GDM1 (cell line): ENCODE measurements at regions not wholly inside any gene's neighbourhood (a gene's known extent, or its start where the extent isn't known, plus 50 kb on each side); places are given as distances from the start of the nearest gene placed in this dataset.

Experiments used
- DNase-seq: peaks from one replicate; lab custom pipeline; 2025; lab: John Stamatoyannopoulos, UW

DNA sequence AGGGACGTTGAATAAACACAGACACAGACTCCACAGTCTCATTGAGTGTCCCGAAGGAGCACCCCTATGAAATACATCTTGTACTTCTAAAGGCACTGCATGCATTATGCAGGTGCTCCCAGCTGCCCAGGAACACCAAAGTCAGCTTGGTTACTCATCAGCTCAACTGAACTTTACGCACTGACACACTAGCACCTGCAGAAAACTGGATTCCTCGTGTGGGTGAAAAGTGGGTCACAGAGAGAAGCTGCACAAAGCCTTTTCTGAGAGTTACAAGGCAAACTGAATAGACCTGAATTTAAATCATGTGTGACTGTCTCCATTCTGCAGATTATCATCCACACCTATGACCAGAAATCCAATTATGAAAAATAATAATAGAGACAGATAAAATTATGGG, 527.5 kb upstream of the NBEA start:
- no peak for DNase-seq

DNA sequence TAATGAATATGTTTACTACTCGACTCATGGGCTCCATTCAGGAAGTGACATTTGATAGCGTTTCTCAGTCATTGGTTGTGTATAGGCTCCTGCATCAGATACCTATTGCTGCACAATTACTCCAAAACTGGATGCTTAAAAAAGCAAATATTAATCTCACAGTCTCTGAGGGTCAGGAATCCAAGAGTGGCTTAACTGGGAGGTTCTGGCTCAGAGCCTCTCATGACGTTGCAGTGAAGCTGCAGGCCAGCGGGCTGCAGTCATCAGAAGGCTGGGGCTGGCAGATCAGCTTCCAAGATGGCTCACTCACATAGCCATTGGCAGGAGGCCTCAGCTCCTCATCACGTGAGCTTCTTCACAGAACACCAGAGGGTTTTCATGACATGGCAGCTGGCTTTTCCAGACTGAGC, 525.1 kb upstream of the NBEA start:
- no peak for DNase-seq

DNA sequence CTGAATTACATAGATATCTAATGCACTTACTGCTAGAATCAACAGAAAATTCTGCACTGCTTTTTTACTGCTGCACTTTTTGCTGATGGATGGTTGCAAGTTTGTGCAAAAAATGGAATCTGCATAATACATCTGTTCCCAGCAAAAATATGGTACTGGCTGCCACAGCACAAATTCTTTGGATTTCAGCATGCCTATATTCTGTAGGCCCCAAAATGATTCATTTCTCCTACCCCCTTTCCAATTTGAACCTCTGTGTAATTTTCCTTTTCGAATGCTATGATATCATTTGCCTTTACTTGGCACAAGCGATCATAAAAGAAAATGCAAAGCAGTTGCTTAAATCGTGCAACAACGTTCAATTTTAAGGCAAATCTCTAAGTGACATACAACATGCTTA, 524.2 kb upstream of the NBEA start:
- no peak for DNase-seq

DNA sequence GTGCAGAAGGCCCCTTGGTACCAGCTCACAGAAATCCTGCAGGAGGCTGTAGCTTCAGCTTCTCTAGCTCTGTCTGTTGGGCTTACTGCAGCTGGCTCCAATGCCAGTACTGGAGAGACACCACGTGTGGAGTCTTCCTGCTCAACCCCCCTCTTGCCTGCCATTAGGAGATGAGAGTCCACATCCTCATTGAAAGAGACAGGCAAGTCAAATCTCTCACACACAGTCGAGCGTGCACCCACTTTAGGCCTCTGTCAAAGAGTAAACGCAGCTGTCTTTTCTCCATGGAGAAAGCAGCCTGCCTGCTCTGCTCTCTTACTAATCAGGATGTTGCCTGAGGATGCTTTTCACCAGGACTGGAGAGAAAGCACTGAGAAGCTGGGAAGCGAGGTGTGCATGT, 523.0 kb upstream of the NBEA start:
- DNase-seq, result no peak

DNA sequence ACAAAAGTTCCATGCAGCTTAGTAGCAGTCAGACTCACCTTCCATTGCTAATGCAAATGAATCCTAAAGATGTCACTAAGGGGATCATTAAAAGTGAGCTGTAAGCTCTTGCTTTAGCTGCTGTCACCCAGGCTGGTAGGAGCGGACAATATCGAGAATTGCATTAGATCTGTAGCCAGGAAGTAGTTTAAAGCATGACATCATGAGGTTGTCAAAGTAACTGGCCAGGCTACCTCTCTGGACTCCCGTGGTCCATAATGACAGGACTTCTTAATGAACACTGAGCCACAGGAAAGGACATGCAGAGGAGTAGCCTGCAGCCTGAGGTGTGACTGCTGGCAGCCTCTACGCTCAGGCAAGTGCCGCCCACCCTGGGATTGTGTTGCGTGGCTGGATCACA, 522.3 kb upstream of the NBEA start:
- no peak for DNase-seq

DNA sequence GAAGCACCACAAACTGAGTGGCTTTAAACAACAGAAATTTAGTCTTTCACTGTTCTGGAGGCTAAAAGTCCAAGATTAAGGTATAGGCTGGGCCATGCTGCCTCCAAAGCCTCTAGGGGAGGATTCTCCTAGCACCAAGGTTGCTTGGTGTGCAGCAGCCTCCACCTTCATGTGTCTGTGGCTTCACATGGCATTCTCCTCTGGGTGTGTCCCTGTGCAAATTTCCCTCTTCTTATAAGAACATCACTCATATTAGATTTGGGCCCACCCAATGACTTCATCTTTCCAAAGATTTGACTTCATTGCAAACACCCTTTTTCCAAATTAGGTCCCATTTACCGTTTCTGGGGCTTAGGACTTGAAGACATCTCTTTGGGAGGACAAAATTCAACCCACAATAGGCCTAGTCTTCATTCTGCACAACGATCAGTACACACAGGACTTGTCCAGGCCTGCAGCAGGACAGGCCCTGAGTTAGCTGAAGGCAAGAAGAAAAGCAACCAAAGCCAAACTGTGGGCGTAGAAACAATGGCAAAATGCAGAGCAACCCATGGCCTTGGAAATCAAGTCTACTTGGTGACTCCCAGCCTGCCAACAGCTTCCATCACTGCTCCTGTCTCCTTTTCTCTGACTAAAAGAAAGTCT, 521.2 kb upstream of the NBEA start:
- DNase-seq, result no peak

DNA sequence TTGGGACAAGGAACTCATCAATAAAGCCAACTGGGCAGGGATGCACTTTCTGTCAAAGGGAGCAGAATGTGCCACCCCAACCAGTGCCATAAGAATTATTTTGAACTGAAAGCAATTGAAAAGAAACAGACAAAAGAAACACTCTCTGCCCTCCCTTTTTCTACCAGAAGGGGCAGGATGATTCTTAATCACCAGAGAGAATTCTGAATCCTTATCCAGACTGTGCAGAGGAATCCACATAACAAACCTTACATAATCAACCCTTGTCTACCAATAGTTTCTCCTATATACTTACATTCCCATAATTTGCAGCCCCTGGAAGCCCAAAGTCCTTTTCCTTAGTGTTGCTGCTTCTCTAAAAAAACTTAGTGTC, 520.7 kb upstream of the NBEA start:
- DNase-seq, result no peak

DNA sequence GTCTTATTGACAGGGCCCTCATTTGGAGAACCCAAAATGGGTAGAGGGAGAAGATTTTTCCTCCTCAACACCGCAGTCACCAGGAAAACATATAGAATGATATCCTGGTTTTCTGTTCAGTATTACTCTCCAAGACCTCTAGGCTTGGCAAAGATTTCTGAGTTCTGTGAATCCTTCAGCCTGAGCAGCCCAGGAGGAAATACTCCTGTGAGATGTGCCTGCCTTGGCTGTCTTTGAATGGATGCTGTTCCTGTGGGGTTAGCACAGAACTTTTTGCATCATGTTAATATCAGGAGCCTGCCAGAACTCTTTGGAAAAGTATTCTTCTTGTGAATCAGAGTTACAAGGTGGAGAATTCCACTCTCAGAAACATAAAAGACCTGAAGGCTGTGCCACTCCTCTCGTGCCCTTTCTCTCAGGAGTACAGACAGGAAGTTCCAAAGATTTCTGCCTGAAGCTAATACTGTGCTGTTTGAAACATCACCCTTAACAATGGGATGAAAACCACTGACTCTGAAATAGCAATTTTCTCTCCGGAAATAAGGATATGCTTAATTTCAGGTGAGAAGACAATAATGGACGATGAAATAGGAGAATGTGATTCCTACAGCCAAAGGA, 520.1 kb upstream of the NBEA start:
- DNase-seq, result no peak

DNA sequence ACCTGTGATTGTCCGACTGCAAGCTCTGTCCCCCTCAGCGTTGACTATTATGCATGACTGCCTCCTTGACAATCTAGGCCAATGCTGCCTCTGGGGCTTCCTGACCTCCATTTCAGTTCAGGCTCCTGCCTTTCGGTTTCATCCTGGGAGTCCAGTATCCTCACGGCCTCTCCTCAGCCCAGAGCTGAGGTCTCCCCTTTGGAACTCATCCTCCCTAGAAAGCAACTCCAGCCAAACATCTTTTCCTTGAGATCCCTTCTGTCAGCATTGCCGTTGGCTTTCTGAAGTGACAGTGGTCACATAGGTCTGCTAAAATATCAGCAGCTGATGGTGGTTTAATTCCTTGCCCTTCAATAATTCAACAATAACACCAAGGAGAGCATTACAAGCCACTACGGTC, 519.1 kb upstream of the NBEA start:
- no peak for DNase-seq

DNA sequence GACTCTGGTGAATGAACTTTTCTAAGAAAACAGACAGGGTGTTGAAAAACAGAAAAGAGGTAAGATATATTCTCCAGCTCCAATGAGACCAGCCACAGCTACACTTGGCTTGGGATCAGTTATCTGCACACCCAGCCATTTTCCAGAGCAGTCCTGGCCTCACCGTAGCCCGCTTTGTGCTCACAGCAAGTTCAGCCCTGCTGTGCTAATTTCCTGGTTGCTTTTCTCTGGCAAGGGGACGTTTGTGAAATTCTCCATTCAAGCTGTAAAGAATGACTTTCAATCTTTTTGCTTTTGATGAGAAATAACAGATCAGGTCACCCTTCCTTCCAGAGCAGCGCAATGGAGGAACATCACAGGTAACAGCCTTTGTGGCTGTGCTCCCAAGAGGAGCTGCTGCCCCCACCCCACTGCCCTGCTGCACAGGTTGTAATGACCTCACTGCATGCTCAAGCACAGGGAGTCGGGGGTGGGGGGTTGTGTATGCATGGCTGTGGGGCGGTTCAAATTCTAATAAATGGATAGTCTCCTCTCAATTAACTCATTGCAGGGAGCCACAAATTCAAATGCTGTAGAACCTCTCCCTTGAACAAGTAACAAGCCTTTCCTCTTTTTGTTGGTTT, 516.6 kb upstream of the NBEA start:
- no peak for DNase-seq

DNA sequence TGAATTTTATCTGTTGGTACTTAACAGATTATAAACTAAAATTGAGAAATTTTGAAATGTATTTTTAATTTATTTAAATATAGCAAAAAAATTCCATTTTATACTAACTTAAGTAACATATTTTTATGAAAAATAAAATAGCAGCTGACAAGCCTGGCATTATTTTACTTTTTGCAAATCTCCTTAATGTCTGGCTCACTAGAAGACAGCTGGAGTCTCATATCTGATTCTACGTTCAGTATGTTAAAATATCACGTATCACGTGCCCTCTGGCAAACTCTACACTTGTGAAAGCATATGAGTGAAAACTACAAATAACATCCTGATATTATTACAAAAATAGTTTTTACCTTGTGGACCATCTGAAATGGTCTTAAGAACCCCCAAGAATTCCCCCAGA, 513.2 kb upstream of the NBEA start:
- no peak for DNase-seq

DNA sequence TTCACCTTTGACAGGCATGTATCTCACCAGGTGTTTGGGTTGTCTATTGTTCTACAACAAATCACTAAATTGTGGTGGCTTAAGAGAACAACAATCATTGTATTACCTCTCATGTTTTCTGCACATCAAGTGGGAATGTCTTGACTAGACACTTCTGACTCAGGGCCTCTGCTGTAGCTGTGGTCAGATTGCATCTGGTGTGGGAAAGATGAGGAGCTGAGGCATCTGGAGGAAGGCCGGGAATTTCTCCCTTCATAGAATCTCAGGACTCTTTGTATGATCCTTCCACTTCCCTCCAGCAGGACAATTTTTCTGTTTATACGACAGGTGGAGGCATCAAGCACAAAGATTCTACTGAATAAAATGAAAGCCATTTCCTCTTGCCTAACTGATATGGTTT, 511.8 kb upstream of the NBEA start:
- no peak for DNase-seq

DNA sequence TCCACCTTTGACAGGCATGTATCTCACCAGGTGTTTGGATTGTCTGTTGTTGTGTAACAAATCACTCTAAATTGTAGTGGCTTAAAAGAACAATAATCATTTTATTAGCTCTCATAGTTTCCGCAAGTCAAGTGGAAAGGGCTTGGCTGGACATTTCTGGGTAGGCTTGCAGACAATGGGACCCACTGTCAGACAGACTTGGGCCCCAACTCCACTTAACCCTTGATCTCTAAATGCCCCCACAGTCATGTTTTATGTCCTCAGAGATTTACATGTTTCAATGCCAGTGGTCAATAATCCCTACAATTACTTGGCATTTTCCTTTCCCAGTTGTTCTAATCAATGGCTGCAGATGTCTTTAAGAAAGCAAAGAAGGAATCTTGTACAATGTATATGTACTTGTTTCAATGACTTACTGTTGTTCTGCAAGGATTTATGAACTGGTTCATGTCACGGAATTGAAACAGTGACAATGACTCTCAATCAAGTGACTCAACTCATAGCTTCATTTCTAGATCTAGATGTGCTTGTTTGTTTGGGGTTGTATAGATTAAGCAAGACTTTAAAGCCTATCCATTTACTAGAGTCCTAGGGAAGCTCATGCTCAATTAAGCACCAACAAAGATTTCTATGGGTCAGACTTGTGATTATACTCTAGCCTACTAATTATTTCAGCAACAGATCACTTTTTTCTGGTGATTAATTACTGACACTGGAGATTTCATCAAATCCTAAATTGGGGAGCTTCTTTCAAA, 510.1 kb upstream of the NBEA start:
- DNase-seq, result no peak

DNA sequence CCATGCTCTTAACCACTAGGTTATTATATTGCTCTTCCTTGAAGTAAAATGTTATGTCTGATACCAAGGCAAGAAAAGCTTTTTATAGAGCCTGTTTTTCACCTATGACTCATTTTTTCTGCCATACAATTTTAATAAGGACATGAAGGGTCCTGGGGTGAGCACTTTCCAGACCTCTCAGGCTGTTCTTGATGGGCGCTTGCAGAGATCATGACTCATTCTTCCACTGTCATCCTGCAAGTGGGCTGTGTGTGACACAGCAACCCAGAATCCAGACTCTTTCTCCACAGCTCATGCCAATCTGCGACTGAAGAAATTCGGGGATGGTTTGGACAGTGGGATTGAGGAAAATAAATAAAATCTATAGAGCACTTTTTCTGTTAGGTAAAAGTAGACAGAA, 506.7 kb upstream of the NBEA start:
- no peak for DNase-seq

DNA sequence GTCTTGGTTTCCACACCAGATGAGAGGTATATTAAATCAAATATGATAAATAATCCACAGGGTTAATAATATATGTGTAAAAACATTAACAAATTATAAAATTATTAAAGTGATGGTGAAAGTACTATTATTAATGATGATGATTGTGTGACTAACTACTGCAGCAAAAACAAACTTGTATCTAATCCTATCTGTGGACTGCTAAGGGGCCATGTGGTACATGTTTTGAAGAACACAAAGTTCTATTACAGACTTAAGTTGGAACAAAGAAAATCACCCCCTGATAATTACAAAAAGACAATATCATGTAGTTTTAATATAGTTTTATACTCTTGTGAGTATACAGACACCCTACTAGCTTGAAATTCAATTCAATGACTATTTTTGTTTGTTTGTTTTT, 504.2 kb upstream of the NBEA start:
- no peak for DNase-seq

DNA sequence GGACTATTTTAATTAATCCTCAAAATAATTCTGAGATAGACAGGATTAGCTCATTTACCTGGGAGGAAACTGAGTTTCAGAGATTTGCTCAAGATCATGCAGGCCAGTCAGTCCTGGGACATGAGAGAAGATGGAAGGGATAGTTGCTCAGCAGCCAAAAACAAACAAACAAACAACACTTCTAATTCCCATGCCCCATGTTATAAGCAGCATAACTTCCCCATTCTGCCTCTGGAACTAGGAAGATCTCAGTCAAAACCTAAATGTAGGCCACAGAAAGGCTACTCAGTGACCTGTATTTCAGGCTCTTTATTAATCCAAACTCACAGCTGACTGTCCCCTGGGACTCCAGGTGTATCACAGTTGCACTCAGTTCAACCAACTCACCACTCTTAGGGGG, 489.2 kb upstream of the NBEA start:
- DNase-seq, result no peak

DNA sequence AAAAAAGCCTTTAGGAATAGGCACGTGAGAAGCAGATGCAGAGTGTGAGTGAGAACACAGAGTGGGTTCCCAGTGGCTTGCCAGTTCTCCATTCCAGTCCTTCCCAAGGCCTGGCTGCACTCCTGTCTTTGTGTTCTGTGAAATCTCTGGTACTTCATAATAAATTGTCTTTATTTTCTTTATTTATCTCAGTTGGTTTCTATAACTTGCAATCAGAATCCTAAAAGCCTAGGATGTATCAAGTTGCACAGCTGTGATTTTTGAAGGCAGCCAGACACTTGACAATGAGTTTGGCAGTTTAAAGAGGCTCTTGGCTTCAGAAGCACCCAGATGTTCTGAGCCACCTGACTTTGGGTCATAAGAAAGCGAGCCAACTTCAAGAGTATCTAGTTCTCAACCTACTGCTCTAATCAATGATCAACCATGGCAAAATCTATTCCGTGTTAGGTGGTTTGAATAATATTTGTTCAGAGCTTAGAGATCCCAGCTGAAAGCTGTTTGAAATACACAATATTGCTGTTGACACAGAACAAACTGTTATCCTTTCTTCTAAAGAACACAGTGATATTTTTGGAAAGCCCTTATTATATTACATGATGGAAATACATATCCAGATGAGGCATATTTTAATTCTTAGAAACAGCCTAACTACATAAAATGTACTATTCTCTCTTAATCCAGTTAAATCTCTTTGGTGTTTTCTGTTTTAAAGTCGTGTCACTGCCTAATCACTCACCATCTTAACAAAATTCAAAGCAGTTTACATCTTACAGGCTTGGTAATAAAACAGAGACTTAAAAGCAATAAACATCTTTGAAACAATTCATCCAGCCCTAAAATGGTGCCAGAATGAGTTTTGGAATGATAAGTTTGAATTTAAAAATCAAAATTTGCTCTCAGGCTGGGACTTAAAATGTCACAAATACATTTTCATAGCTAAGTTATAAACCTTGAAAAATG, 483.0 kb upstream of the NBEA start:
- no peak for DNase-seq

DNA sequence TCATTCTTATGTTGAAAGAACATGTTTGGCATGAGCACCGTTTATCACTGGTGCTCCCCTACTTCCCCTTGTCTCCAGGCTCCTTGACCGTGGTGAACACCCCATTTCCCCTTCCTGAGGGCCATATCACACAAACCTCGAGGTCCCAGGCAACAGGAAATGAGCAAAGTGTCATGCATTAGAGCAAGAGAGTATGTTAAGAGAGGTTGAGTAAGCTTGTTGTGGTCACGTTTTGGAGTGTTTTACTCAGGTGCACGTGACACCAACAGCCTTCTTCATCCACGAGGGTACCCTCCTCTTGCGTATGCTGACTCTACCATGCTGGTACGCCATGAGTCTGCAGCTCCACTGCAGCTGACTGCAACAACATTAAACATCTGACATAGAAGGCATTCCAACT, 482.2 kb upstream of the NBEA start:
- no peak for DNase-seq

DNA sequence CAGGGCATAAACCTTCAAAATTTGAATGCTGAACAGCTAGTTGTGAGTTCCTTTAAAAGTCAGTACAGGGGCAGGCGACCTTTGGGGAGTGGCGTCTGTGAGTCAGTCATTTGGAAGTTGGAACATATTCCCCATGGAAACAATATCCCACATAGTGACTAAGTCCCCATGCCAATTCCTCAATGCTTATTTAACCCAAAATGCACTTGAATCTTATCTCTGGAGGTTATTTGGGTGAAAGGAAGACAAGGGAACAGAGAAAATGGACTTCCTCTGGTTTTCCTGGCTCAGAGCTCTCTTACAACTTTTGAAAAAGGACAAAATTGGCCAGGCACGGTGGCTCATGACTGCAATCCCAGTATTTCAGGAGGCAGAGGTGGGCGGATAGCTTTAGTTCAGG, 479.2 kb upstream of the NBEA start:
- no peak for DNase-seq

DNA sequence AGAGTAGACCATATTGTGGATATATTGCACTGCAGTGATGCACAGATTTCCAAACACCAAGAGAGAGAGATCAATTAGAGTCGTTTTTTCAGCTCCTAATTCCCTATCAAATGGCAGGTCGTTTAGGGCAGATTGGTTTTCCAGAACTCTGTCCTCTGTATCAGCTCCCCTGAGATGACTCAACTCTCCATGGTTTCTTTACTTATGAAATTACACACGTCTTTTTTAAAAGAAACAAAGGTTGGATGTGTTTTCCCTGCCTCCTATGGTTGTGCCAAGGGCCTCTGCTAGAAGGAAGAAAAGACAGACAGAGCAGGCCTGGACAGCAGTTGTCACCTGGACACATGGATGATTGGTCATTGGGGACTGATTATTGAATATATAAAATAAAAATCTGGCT, 478.1 kb upstream of the NBEA start:
- no peak for DNase-seq

DNA sequence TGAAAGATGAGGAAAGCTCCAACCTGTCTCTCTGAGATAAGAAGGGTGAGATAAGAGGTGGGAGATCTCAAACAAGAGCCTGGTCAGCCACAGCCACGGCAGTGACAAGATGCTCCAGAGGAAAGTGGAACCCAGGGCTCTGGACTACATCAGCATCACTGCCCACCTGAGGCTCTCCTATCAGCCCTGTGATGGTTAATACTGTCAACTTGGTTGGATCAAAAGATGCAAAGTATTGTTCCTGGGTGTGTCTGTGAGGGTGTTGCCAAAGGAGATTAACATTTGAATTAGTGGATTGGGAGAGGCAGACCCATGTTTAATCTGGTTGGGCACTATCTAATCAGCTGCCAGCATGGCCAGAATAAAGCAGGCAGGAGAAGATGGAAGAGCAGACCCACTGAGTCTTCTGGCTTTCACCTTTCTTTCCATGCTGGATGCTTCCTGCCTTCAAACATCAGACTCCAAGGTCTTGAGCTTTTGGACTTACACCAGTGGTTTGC, 476.6 kb upstream of the NBEA start:
- DNase-seq, result no peak

DNA sequence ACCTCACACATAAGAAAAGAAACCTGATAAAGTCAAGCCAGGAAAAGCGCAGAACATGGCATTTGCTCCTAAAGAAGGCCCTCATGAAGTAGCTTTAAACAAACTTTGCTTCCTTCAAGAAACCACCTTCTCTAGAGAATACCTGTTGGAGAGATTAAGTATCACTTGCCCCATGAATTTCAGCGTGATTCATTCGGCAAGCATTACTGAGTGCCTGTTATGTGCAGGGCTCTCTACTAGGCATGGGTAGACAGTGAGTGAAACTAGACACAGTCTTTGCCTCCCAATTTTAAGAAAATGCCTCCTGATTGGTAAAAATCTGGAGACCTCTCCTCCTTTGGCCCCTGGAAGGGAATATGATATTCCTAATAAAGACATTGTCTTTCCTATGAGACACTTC, 475.8 kb upstream of the NBEA start:
- DNase-seq, result no peak
